Kidney (tissue), 13 donors: ENCODE measurements at regions not wholly inside any gene's neighbourhood (a gene's known extent, or its start where the extent isn't known, plus 50 kb on each side); places are given as distances from the start of the nearest gene placed in this dataset.
"Not testable (repeated sequence)": the region's sequence is repeated elsewhere in the genome, so short reads cannot be mapped to it uniquely, and the experiment has no call there.

ENCODE experiments used
- DNase-seq, 5 donors: peaks; one replicate each; pipeline ENCODE4 v3.0.0-alpha.2; 2013 to 2020
- FAIRE-seq: peaks from 2 replicates; lab custom pipeline; 2012; peaks lifted over from hg19 to GRCh38; lab: Jason Lieb, UNC
- H3K27ac ChIP-seq, 2 donors: one replicate each; pipeline ENCODE4 v1.7.0; 2013; ENCODE audit warnings: low read depth in 2 of 2, low read length in 2 of 2, inconsistent platforms in 1 of 2
- H3K27me3 ChIP-seq: one replicate; pipeline ENCODE4 v1.7.1; 2013; ENCODE audit warnings: low read length, inconsistent platforms; ENCODE audit not compliant: control insufficient read depth, insufficient read depth
- H3K36me3 ChIP-seq, 3 donors: one replicate each; pipeline versions ENCODE4 v1.7.0 to v1.7.1; 2013; ENCODE audit warnings: low read length in 3 of 3, control low read depth in 1 of 3, inconsistent platforms in 1 of 3; ENCODE audit not compliant: insufficient read depth in 3 of 3, control insufficient read depth in 2 of 3
- H3K4me1 ChIP-seq, 3 donors: one replicate each; pipeline versions ENCODE4 v1.7.0 to v1.7.1; 2013; ENCODE audit warnings: low read length in 3 of 3, inconsistent platforms in 1 of 3, low read depth in 1 of 3; ENCODE audit not compliant: control insufficient read depth in 2 of 3, insufficient read depth in 2 of 3
- H3K4me3 ChIP-seq, 3 donors: one replicate each; pipeline versions ENCODE4 v1.7.0 to v1.8.1; 2013; ENCODE audit warnings: low read length in 3 of 3, control low read depth in 1 of 3, inconsistent platforms in 1 of 3
- H3K9ac ChIP-seq, 3 donors: one replicate each; pipeline versions ENCODE4 v1.7.0 to v1.7.1; 2013; ENCODE audit warnings: low read length in 3 of 3, control low read depth in 1 of 3, inconsistent platforms in 1 of 3
- H3K9me3 ChIP-seq, 3 donors: one replicate each; pipeline versions ENCODE4 v1.7.0 to v1.7.1; 2013; ENCODE audit warnings: low read length in 3 of 3, control low read depth in 1 of 3, inconsistent platforms in 1 of 3; ENCODE audit not compliant: control insufficient read depth in 2 of 3, insufficient read depth in 1 of 3
- CTCF ChIP-seq: IDR thresholded peaks from 3 replicates; pipeline ENCODE4 v1.5.1; 2012; ENCODE audit warnings: mild to moderate bottlenecking, moderate library complexity, borderline replicate concordance; ENCODE audit not compliant: insufficient read depth; ENCODE audit errors: extremely low read depth
- intact Hi-C: fragments of 100-400 bp; cut with DNase I; formaldehyde crosslinking; loops from one replicate; pipeline ENCODE4 v1.11.1; 2022
- donor health status: control.
- donor health status: control.
- donor health status: control.
- donor health status: control.
- donor health status: control.
- donor health status: DM: yes; HTN: yes; CAD: no.
- donor health status: Normal renal cell carcinoma (clear cell type).

GRCh38 chr7:142628945-142629344, 120.3 kb upstream of the PRSS1 start:
- H3K27ac ChIP-seq = no peak overlapping the region
- intact Hi-C loops = no loop called here
- H3K36me3 ChIP-seq = no peaks in the 10 kb centered on the region
- no peak for DNase-seq
- H3K4me1 ChIP-seq = no peaks in the 10 kb centered on the region
- H3K4me3 ChIP-seq = no peak overlapping the region
- H3K27me3 ChIP-seq = peaks cover 2% of the 10 kb centered on the region
- no peaks in the 10 kb centered on the region for H3K9me3 ChIP-seq
- no peak for FAIRE-seq
- H3K9ac ChIP-seq = no peak overlapping the region
- TF ChIP-seq CTCF = no peak

- H3K9me3 ChIP-seq, DNase-seq, intact Hi-C loops, H3K9ac ChIP-seq, H3K27me3 ChIP-seq, FAIRE-seq, H3K36me3 ChIP-seq, H3K4me3 ChIP-seq, H3K4me1 ChIP-seq, H3K27ac ChIP-seq: not testable (repeated sequence)
These were observed 122.0 kb upstream of the PRSS1 start for GRCh38 chr7:142627223-142627622.

- Histone ChIP-seq H3K9me3 (no peaks in the 10 kb centered on the region), H3K4me1 (no peaks in the 10 kb centered on the region), H3K36me3 (no peaks in the 10 kb centered on the region), H3K9ac (no peak overlapping the region), H3K27ac (no peak overlapping the region), H3K27me3 (peaks cover 2% of the 10 kb centered on the region), H3K4me3 (no peak overlapping the region)
- no peak for FAIRE-seq
- peak; percentile 40 for TF ChIP-seq CTCF
- peak in 3 of 5 donors; percentile 34 to 55 (median 46) for DNase-seq
- intact Hi-C loops = no loop called here
These were observed 122.7 kb upstream of the PRSS1 start for GRCh38 chr7:142626420-142627035.

- intact Hi-C loops, H3K4me1 ChIP-seq, H3K27ac ChIP-seq, FAIRE-seq, H3K9me3 ChIP-seq, H3K4me3 ChIP-seq, DNase-seq, H3K36me3 ChIP-seq, H3K9ac ChIP-seq, H3K27me3 ChIP-seq: not testable (repeated sequence)
These were observed 124.1 kb upstream of the PRSS1 start for GRCh38 chr7:142625216-142625615.
